ENCODE measurements at regions not wholly inside any gene's neighbourhood (a gene's known extent, or its start where the extent isn't known, plus 50 kb on each side); places are given as distances from the start of the nearest gene placed in this dataset.

- DNase-seq (ENCODE audit: low read depth) = no peak
These were observed 53.9 kb upstream of the GALNTL6 start for GRCh38 chr4:171759274-171759673.

- DNase-seq (ENCODE audit: low read depth) = no peak
These were observed 61.7 kb upstream of the GALNTL6 start for GRCh38 chr4:171751538-171751937.

GRCh38 chr4:171746418-171746817, 66.8 kb upstream of the GALNTL6 start:
- DNase-seq (ENCODE audit: low read depth) = no peak

DNA sequence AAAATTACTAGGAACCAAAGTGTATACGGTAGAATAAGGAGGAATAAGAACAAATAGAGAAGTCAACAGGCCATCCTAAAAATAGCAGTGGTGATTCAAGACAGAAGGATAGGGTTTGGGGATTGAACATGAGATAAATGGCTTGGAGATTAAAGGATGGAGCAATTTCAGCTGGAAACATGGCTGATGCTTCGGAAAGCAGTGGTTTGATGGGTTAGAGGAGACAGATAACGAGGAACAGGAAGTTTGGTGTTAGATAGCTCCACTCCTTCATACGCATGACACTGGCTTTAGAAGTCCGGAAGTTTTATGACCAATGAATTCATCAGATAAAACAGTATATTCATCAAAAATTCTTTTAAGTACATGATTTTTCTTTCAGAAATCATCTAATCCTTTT, 70.8 kb upstream of the GALNTL6 start:
- DNase-seq (ENCODE audit: low read depth) = no peak

GRCh38 chr4:171727185-171727584, 86.0 kb upstream of the GALNTL6 start:
- no peak for DNase-seq (ENCODE audit: low read depth)

DNA sequence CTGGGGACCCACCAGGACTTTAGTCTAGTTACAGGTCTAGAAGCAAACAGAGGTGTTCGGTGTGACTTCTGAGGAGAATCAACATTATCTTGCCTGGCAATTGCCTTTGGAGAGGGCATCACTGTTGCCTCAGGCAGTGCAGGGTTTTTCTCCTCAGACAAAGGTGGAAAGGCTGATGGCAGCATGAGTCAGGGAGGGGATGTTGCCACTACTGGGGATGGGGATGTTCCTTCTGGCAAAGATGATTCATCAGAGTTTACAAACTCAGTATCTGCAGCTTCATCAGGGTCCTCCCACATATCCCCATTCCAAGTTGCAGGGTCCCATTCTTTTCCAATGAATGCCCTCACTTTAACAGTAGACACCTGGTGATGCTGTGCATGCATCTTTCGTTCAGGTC, 91.3 kb upstream of the GALNTL6 start:
- DNase-seq (ENCODE audit: low read depth) = no peak

DNA sequence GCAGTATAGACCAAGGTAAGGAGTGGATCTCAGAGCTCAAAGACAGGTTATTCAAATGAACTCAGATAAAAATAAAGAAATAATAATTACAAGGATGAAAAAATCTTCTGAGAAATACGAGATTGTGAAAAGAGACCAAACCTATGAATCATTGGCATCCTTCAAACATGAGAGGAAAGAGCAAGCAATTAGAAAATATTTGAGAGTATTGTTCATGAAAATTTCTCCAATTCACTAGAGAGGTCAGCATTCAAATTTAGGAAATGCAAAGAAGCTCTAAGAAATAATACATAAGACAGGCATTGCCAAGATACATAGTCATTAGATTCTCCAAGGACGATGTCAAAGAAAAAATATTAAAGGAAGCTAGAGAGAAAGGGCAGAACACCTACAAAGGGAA, 93.5 kb upstream of the GALNTL6 start:
- DNase-seq (ENCODE audit: low read depth) = no peak

- no peak for DNase-seq (ENCODE audit: low read depth)
These were observed 94.5 kb upstream of the GALNTL6 start for GRCh38 chr4:171718665-171719064.

DNA sequence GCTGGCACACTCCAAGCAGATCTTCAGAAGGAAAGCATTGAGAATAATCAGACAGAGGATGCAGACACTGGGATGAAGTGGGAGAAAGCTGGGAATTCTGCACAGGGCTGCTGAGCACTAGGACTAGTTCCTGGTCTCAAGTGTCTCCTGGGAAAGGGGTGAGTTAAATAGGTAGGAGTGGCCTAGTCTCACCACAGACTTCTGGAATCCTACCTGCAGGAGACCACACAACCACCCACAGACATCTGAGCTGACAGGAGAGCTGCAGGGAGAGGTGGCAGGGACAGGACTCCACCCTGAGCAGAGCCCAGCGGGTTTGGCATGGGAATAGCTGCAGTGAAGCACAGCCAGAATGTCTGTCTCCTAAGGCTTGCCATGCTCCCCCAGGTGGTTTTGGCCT, 95.1 kb upstream of the GALNTL6 start:
- DNase-seq (ENCODE audit: low read depth) = no peak

DNA sequence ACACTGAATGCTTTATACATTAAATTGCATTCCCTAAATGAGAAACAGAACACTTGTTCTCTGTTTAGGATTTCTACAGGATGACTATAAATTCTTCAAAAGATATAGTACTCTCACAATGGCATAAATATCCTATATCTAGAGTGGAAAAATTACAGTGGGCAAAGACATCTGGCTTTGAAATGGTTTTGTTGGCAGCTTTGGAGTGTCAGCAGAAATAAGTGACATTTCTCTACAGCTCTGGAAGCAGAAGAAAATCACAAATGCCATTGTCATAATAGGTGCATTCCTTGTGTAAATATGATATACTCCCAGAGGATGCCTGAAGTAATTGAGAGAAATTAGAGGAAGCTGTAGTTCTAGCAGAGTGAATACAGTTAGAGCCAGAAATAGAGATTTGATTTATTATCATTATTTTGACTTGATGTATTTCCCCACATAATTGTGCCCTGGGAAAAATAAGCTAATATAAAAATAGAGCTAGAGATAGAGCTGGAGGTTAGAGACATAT, 95.9 kb upstream of the GALNTL6 start:
- no peak for DNase-seq (ENCODE audit: low read depth)

GRCh38 chr4:171715973-171716372, 97.2 kb upstream of the GALNTL6 start:
- no peak for DNase-seq (ENCODE audit: low read depth)

DNA sequence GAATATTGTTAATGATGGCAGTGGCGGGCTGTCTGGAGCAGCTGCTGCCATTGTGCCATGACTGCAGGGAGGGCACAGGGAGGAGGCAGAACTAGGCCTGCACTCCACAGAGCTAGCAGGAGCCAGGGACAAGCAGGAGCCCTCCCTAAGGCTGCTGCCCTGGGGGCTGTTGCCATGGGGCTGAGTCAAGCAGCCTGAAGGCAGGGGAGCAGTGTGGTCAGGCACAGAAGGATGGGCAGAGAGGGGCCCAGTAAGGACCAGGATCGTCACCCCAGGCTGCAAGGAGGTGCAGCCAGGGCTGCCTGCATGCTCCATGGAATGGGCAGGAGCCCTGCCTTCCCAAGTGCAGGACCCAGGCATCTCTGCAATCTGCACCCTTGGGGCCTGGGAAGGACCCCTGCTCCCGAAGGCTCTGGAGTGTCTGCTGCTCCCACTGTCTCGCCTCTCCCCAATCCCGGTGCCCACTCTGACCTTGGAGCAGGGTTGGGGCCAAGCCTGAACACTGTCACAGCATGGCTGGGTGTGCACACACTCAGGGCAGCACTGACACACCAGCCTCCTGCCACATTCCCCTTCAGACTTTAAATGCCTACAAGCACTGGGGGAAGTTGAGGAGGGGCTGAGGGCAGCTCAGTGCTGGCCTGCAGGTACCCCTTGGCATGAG, 98.3 kb upstream of the GALNTL6 start:
- no peak for DNase-seq (ENCODE audit: low read depth)

DNA sequence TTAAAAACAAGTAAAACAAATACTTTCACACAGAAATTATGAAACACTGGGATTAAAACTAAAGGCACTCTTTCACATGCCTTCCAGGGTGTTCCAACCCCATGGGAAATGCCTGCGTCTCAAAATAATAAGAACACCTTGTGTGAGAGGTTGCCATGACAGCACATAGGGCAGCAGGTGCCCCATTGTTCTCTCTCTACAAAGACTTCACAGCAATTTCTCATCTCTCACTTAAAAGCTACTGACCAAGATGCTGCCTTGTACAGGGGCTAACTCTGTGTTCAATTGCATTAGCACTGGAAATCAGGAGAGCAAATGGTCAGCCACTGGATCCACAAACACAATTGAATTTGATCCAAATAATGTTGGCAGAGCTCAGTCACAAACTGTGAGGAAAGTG, 102.5 kb upstream of the GALNTL6 start:
- no peak for DNase-seq (ENCODE audit: low read depth)

GRCh38 chr4:171676555-171677215, 136.5 kb upstream of the GALNTL6 start:
- DNase-seq (ENCODE audit: low read depth) = no peak

- DNase-seq (ENCODE audit: low read depth) = no peak
These were observed 138.4 kb upstream of the GALNTL6 start for GRCh38 chr4:171674781-171675180.

- no peak for DNase-seq (ENCODE audit: low read depth)
These were observed 144.8 kb upstream of the GALNTL6 start for GRCh38 chr4:171668403-171668802.

GRCh38 chr4:171667906-171668305, 145.3 kb upstream of the GALNTL6 start:
- no peak for DNase-seq (ENCODE audit: low read depth)

GRCh38 chr4:171651071-171651470, 162.1 kb upstream of the GALNTL6 start:
- DNase-seq (ENCODE audit: low read depth) = no peak

DNA sequence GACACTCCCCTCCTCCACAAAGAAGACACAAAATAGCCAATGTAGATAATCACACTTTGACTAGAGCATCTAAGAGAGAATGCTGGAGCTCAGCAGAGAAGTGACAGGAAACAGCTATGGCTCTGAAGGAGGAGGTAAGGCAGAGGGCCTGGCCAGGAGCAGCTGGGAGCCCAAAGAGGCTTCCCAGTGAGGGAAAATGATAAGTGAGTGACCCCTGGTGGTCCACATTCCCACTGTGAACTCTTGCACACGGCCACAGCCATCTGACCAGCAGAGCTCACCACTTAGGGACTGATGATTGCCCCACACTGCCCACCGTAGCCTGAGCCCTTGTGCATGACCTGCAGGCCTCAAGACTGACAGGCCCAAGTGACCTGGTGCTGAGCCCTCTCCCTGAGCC, 162.7 kb upstream of the GALNTL6 start:
- DNase-seq (ENCODE audit: low read depth) = no peak

GRCh38 chr4:171648926-171649325, 164.3 kb upstream of the GALNTL6 start:
- no peak for DNase-seq (ENCODE audit: low read depth)

DNA sequence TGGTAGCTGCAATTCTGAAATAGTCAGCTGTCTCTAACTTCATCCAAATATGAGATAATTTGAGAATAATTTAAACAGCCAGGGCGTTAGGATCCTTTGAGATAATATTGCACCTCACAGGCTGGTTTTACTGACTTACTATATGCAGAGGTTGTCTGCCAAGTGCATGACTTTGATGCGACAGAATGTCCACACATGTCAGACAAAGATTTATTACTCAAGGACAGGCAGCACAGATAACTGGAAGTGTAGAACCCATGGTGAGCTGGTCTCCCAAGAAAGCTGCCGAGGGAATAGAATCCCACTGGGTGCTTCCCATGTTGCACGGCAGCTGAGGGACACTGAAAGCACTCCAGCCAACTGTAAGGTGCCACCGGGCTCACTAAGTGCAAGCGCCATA, 166.2 kb upstream of the GALNTL6 start:
- DNase-seq (ENCODE audit: low read depth) = no peak

GRCh38 chr4:171644430-171645057, 168.7 kb upstream of the GALNTL6 start:
- DNase-seq (ENCODE audit: low read depth) = no peak

DNA sequence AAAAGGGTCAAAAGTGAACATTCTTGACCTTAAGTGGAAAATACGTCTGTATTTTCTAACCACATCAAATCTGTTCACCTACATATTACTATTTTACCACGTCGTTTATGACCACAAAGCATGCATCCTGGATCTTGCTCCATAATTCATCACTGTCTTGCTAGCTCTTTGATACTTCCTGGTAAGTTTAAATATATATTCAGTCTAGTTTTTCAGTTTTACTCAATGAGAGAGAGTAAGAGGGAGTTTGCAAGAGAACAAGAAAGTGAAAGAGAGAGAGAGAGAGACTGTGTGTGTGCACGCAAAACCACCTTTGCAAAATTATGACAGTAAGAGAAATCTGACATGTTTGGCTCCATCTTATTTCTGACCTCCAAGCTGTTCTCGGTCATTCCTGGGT, 173.7 kb upstream of the GALNTL6 start:
- DNase-seq (ENCODE audit: low read depth) = no peak
